HS-5 (cell line): ENCODE measurements at regions not wholly inside any gene's neighbourhood (a gene's known extent, or its start where the extent isn't known, plus 50 kb on each side); places are given as distances from the start of the nearest gene placed in this dataset.

Source experiments
- DNase-seq: peaks from one replicate; pipeline ENCODE4 v3.0.0-alpha.2; 2012; ENCODE audit warnings: low read depth

DNA sequence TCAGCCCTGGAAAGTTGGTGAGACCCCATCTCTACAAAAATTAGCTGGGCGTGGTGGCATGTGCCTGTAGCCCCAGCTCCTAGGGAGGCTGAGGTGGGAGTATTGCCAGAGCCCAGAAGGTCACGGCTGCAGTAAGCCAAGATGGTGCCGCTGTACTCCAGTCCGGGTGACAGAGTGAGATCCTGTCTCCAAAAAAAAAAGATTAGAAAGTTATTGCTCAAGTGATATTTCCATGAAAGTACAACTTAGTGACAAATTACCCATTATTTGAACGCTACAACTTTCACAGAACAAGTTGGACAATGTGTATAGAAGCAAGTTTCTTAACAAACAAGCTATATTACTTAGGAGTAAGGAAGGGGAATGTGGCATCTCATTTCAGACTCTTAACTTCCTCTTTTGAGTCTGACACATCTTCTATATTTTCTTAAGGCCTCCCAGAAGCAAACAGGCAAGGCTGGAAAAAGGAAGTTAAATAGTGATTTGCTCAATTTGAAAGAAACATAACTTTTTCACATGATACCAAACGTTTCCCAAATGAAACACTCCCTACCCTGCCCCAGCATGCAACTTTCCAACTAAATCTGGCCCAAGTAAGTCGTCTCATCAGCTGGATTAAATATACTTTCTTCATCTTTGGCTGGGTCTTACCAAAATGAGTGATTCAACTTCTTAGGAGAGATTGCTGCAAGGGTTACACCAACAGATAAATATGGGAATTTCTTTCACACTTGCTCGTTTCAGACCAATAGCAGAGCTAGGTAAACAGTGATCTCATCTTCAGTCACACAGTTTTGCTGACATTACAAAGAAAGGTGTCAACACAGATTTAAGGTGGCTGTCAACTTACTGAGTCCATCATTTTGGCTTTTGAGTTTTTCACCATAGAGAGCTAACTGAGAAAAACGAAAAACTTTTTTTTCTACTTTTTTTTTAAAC is 66.3 kb upstream of the KLF6 start:
- DNase-seq, result no peak

DNA sequence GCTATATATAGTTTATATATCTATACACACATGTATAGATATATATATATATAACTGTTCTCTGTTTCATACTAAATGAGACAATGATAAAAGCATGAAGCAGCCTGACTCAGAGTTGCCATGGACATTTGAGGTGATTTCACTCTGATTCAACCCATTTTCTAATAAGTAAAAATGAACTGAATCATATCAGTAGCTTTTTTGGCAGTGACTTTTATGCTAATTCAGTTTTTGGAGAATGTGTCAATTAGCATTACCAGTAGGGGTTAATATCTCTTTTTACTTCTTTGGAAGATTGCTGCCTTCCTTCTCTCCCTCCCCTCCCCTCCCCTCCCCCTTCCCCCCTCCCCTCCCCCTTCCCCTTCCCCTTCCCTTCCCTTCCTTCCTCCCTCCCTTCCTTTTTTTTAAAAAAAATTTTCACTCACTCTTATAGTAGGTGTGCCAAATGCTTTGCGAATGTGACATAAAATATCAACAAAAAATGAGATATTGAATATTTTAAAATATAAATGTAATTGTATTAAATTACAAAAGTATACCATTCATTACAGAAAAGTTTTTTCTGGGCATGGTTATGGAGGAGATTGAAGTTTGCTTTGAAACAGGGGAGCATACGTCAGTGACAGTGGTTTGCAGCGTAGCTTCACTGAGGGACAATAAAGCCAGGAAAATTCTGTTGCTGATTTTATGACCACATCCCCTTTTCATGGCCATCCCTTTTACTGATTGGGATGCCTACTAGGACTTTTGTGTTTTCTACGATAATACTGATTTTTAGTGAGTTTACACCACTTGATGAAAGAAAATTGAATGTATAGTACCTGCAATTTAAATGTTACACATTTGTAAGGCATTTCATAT is 64.0 kb upstream of the KLF6 start:
- peak; percentile 63 for DNase-seq

DNA sequence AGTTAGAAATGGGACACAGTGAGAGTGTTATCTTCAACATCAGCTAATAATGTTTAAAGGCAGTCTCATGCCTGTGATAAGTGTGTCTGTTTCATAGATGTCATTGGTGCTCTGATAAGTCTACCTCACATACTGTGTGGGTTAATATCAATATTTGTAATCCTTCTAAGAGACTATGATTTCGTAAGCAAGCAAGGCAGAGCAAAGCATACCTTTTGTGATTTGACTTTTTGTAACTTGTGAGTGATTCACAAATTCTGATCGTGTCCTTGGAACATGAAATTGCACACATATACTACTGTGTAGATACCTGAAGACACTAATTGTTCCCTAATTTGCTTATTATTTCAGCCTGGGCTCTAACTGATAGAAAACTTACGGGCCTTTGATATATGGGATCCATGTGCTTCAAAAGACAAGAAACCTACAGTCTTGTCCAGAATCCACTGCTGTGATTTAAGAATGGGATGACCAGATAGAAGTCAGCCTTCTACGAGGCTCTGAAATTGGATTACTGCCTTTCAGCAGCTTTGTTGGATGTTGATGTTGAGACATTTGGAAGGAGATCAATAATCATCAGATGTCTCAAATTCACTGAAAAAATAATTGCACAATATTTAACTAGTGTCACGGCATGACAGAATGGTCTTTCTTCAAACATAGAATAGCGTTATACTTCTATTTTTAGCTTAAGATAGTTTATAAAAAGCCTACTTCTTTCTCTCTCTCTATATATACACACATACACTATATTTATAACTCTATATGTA is 63.2 kb upstream of the KLF6 start:
- DNase-seq, result peak; percentile 20

DNA sequence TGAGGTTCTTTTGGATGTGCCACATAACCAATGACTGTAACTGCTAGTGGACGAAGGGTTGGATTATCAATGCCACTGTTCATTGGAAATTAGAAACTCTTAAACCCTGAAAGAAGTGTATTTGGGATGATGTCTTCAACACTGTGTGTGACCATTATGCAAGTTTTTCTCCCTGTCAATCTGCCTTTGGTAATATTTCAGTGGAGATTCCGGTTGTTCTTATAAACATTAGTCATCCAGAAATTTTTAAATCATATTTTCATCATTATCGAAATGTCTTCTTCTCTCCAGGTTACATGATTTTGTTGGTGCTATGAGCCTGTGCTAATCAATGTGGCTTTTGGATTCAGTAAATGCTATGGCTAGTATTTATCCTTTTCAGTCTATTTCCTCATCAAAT is 61.7 kb upstream of the KLF6 start:
- DNase-seq, result no peak

DNA sequence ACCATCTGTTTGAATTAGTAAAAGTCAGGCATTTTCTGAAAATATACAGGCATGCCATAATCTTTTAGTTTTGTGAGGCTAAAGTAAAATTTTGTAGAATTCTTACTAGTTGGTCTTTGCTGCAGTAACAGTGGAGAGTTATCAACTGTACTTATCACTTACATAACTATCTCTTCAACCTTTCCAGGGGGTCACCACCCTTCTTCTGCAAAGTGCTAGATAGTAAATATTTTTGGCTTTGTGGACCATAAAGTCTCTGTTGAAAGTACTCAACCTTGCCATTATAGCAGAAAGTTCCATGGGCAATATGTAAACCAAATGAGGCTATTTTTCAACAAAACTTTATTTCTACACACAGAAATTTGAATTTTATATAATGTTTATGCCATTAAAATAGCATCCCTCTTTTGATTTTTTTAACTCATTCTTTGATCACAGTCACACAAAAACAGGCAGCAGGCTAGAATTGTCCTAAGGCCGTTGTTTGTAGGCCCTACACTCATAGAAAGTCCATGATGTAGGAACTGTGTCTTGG is 59.5 kb upstream of the KLF6 start:
- DNase-seq, result no peak

DNA sequence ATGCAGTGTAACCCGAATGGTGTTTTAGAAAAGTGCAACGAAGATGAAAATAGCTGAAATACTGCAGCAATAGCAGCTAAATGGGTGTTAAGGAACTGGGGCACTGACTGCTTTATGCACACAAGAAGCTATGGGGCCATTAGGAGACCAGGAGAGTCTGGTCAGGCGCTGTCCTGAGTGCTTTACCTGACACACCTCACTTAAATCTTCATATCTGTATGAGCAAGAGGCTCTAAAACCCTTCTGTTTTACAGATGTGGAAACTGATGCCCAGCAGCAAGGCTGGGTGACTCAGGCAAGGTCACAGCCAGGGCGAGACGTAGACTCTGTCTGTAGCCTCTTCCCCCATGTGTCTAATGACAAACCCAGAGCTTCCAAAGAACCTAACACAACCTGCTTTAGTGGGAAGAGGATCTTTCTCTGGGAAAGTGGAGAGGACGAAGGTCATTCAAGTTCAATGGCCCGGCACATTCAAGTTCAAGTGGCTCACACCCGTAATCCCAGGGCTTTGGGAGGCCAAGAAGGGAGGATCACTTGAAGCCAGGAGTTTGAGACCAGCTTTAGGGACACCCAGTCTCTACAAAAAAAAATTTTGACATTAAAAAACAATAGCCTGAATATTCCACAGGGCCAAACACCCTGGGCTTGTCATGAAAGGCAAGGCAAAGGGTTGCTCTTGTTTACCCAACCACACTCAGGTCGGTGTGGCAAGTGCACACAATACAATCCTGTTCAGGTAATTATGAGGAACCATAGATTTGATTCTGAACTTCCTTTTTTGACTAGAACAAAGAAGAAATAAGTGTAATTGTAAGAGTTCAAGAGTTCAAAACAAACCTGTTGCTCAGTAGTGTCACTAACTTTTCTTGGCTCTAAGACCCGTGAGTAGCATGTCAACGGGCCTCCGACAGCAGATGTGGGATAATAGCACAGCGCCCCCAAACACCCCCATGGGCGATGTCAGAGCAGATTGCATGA is 53.7 kb upstream of the KLF6 start:
- no peak for DNase-seq

DNA sequence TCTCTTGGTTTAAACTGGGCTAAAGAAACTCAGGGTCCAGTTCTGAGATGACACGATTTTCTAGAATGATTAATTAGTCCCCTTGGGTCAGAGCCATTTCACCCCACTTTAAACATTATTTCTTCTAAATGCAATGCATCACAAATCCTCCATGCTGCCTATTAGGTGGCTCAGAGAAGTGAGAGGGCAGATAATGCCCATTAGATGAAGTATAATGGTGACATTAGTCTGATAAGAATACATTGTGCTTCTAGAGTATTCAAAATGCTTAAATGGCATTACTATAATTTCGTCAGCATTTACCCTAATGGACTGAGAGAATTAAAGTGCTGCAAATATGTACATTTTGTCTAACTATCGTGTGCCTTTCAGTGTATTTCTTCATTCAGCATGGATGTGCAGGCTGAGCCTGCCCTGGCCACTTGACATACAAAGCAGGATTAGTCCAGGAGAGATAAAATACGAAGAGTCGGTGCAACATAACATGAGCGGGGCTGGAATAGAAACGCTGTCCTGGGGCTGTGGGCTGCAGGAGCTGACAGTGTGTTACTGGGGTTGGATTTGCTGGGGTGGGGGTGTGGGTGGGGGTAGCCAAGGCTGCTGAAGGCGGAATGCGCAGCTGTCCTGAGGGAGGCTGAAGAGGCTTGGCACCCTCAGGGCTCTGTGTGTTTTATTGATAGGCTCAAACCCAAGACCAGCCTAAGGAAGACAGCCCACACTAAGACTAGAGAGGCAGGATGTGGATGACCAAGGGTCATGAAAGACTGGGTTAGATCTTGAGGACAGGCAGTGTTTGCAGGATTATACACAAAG is 52.8 kb upstream of the KLF6 start:
- no peak for DNase-seq

DNA sequence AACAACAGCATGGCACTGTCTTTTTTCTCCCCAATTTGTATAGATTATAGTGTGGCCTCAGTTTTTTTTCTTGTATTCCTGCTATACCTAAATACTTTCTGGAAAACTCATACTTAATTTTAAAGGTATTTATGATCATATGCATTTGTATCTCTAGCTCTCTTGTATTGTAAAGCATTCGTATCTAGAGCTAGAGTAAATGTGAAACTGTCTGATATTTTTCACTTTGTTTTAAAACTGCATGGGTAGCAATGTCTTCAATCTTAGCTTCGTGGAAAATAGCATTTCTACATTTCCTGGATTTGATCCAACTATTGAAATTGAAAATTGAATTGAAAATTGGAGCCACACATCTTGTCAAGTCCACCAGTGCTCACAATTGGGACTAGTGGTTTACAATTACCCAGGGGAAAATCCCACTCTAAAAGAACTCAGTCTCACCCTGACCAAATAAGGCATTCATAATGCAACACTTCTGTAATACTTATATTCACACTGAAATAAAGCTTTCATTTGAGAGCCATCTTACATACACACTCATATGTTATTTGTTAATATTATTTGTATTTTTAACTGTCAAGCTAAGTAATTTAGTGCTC is 51.3 kb upstream of the KLF6 start:
- no peak for DNase-seq

DNA sequence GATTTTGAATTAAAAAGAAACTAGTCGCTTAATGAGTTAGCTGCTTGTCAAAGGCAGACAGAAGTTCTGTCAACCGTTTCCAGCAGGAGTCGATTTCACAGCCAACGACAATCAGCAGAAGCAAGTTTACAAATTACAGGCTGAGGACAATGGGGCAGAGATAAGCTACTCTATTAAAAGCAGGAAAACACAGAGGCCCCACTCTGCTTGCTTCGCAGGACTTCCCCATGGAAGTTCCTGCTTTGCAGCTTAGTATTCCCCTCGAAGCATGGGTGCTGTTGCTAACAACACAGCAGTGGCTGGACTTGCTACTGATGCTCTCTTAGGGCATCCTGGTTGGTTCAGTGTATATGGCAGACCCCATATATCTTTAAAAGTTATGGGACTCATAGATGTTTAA is 50.8 kb upstream of the KLF6 start:
- DNase-seq, result no peak

DNA sequence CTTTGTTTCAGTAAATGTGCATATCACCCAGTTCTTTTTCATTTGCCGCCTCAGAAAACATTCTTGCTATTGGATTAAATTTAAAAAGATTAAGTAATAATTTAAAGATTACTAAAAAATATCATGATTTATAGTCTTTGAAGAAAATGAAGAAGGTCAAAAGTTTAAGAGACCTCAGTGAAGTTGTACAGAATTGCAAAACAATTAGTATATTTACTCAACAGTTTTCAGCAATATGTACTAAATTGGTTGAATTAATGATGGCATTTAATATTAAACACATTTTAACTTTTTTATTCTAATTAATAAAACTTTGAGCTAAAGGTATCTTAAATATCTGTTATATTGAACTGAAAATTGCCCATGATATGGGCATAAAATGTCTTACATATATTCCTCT is 49.9 kb upstream of the KLF6 start:
- DNase-seq, result no peak
